ENCODE measurements at regions not wholly inside any gene's neighbourhood (a gene's known extent, or its start where the extent isn't known, plus 50 kb on each side); places are given as distances from the start of the nearest gene placed in this dataset.

DNA sequence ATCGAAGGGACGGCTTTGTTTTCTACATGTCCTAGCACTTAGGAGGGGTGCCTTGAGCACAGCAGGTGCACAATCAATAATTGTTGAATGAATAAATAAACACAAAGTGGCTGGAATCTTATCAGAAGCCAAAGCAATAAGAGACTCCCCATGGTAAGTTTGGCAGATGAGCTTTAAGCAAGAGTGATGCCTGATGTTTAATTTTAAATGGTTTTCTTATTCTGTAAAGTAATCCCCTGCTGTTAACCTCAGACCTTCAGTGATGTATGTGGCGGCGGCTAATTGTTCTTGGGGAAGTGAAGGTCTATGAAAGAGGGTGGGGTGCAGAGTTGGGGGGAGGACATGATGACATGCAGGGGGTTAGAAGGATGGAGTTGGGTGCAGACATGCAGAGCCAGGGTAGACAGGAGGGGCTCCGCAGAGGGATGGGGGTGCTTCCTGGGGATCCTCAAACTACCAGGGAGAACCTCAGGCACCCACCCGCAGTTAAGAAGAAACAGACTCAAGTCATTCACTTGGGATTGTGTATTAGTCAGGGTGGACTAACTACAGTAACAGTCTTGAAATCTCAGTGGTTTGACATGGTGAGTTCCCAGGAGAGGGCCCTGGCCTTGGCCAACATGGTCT, 65.7 kb upstream of the SHB start:
- POLR2A ChIA-PET = no interaction called here
- no peak for DNase-seq (ENCODE audit: extremely low spot score)
- CTCF ChIA-PET = interaction anchor here (1.3 to 1.9 kb wide), 3 partner anchors 9 to 282 kb away, joined by 3 to 4 read pairs (median 4); no protein-coding TSS in a partner anchor

DNA sequence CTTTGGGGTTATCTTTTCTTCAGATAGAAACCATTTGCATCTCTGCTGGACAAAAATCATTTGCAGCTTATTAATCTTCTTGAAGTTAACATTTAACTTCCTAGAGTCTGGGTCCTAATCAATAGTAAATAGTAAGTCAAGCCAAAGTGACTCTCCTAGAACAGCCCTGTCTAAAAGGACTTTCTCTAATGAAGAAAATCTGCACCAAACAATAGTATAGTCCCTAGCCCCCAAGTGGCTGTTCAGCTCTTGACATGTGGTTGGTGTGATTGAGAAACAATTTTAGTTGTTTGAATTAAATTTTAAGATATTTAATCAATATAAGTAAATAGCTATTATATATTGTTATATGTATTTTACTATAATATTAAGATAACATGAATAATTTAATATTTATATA, 64.6 kb upstream of the SHB start:
- ChIA-PET POLR2A (no interaction called here), CTCF (interaction anchor here (0.9 to 1.9 kb wide), 9 partner anchors 8 to 299 kb away, joined by 3 to 4 read pairs (median 3); no protein-coding TSS in a partner anchor)
- DNase-seq (ENCODE audit: extremely low spot score) = no peak
- TF ChIP-seq, protein P1, sequence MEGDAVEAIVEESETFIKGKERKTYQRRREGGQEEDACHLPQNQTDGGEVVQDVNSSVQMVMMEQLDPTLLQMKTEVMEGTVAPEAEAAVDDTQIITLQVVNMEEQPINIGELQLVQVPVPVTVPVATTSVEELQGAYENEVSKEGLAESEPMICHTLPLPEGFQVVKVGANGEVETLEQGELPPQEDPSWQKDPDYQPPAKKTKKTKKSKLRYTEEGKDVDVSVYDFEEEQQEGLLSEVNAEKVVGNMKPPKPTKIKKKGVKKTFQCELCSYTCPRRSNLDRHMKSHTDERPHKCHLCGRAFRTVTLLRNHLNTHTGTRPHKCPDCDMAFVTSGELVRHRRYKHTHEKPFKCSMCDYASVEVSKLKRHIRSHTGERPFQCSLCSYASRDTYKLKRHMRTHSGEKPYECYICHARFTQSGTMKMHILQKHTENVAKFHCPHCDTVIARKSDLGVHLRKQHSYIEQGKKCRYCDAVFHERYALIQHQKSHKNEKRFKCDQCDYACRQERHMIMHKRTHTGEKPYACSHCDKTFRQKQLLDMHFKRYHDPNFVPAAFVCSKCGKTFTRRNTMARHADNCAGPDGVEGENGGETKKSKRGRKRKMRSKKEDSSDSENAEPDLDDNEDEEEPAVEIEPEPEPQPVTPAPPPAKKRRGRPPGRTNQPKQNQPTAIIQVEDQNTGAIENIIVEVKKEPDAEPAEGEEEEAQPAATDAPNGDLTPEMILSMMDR (IDR thresholded peaks at IDR 0.05; ENCODE audit: control extremely low read depth, extremely low read depth, low read depth, missing control alignments) = no peak

More for the DNA sequence above, 65.7 kb upstream of the SHB start:
- TF ChIP-seq, protein P1 (IDR thresholded peaks at IDR 0.05; ENCODE audit: control extremely low read depth, extremely low read depth, low read depth, missing control alignments) = no peak

DNA sequence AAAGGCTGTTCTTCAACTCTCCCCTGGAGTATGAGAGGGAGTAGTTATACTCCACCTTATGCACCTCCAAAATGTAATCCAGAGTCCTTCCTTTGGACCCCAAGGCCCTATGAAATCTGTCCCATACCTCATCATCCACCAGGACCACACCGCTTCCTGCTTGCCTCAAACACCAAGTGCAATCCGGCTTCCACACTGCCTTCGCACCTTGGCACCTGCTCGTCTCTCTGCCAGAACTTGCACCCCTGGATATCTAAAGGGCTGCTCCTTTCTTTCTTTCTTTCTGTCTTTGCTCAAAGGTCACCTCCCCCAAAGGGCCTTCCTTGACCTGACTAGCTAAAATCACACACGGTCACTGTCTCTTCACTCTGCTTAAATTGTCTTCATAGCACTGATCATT, 63.9 kb upstream of the SHB start:
- ChIA-PET CTCF (interaction anchor here (1.0 to 1.7 kb wide), 7 partner anchors 8 to 299 kb away, joined by 3 to 6 read pairs (median 3); no protein-coding TSS in a partner anchor), POLR2A (no interaction called here)
- TF ChIP-seq, protein P1 (IDR thresholded peaks at IDR 0.05; ENCODE audit: control extremely low read depth, extremely low read depth, low read depth, missing control alignments) = no peak
- no peak for DNase-seq (ENCODE audit: extremely low spot score)

DNA sequence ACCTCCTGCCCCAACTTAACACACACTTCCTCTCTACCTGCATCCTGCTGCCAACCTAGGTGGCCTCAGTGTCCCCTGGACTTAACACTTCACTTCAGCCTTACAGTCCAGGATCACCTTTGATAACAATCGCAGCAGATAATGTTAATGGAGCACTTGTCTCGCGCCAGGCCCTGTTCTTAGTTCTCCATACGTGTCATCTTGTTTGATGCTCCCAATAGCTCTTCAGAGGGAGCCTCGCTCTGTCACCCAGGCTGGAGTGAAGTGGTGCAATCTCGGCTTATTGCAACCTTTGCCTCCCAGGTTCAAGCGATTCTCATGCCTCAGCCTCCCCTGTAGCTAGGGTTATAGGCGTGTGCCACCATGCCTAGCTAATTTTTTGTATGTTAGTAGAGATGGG, 62.7 kb upstream of the SHB start:
- CTCF ChIA-PET = interaction anchor here (1.0 to 1.4 kb wide), 5 partner anchors 8 to 114 kb away, joined by 3 to 6 read pairs (median 4); no protein-coding TSS in a partner anchor
- POLR2A ChIA-PET = interaction anchor here (0.5 kb wide), 1 partner anchor 505 kb away, joined by 3 read pairs; no protein-coding TSS in a partner anchor
- TF ChIP-seq, protein P1 (IDR thresholded peaks at IDR 0.05; ENCODE audit: control extremely low read depth, extremely low read depth, low read depth, missing control alignments) = no peak
- DNase-seq (ENCODE audit: extremely low spot score) = no peak

DNA sequence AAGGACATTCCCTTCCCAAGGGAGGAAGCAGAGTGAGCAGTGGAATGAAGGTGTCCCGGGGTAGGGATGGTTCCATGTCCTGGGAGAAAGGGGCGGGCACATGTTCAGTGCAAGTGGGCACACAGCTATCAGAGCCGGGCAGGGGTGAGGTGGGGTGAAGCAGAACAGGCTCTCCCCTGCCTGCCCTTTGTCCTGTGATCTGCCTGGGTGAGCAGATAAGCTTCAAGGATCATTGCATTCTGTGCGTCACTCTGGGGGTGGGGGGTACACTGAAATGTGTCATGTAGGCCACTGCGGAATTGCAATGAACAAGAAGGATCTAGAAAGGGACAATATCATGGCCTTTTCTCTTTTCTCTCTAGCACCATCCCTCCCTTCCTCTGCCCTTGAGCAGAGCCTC, 61.7 kb upstream of the SHB start:
- DNase-seq (ENCODE audit: extremely low spot score) = no peak
- ChIA-PET CTCF (interaction anchor here (1.0 to 1.4 kb wide), 3 partner anchors 9 to 29 kb away, joined by 3 to 4 read pairs (median 3); no protein-coding TSS in a partner anchor), POLR2A (no interaction called here)
- TF ChIP-seq, protein P1 (IDR thresholded peaks at IDR 0.05; ENCODE audit: control extremely low read depth, extremely low read depth, low read depth, missing control alignments) = no peak

DNA sequence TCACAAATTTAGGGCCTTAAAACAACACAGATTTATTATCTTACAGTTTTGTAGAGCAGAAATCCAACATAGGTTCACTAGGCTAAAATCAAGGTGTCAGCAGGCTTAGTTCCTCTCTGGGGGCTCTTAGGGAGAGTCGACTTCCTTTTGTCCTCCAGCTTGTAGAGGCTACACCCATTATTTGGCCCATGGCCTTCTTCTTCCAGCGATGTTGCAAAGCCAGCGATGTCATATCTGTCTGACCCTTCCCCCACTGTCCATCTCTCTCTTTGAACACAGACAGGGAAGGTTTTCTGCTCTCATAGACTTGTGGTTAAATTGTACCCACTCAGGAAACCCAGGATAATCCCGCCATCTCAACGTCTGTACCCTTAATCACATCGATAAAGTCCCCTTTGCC, 60.3 kb upstream of the SHB start:
- ChIA-PET POLR2A (no interaction called here), CTCF (no interaction called here)
- no peak for DNase-seq (ENCODE audit: extremely low spot score)
- TF ChIP-seq, protein P1 (IDR thresholded peaks at IDR 0.05; ENCODE audit: control extremely low read depth, extremely low read depth, low read depth, missing control alignments) = no peak

All from GM10248 (cell line).